Transverse colon (tissue), 4 donors: ENCODE measurements at regions not wholly inside any gene's neighbourhood (a gene's known extent, or its start where the extent isn't known, plus 50 kb on each side); places are given as distances from the start of the nearest gene placed in this dataset.

Experiments used
- DNase-seq: peaks from one replicate; pipeline ENCODE4 v3.0.0-alpha.2; 2019
- H3K27ac ChIP-seq, 4 donors: fragments of 200-600 bp; sonication (generic); 2 replicates each; pipeline ENCODE4 v1.5.1; 2016 to 2018; ENCODE audit warnings: inconsistent platforms in 4 of 4
- H3K27me3 ChIP-seq: fragments of 200-600 bp; sonication (generic); 2 replicates; pipeline ENCODE4 v1.5.1; 2017; ENCODE audit warnings: inconsistent platforms
- H3K36me3 ChIP-seq, 4 donors: fragments of 200-600 bp; sonication (generic); 2 replicates each; pipeline ENCODE4 v1.5.1; 2017 to 2019; ENCODE audit warnings: inconsistent platforms in 4 of 4
- H3K4me1 ChIP-seq, 4 donors: fragments of 200-600 bp; sonication (generic); 2 replicates each; pipeline ENCODE4 v1.5.1; 2017 to 2020; ENCODE audit warnings: inconsistent platforms in 4 of 4
- H3K4me3 ChIP-seq, 4 donors: fragments of 200-600 bp; sonication (generic); 1 replicate in 1 of 4; 2 replicates in 3 of 4; pipeline versions ENCODE4 v1.5.1 to v1.6.1; 2017 to 2019; ENCODE audit warnings: inconsistent platforms in 4 of 4
- H3K9me3 ChIP-seq, 2 donors: fragments of 200-600 bp; sonication (generic); 2 replicates each; pipeline ENCODE4 v1.5.1; 2017 to 2019; ENCODE audit warnings: inconsistent platforms in 2 of 2
- EP300 ChIP-seq: sonication (generic); formaldehyde crosslinking; IDR thresholded peaks from one replicate; pipeline ENCODE4 v1.6.1; 2017; ENCODE audit warnings: antibody characterized with exemption, low read depth
- POLR2A ChIP-seq: fragments of 450-650 bp; IDR thresholded peaks from one replicate; pipeline ENCODE4 v1.6.1; 2016; ENCODE audit warnings: antibody characterized with exemption, mild to moderate bottlenecking, moderate library complexity
- POLR2AphosphoS5 ChIP-seq, 3 donors: sonication (generic); formaldehyde crosslinking; IDR thresholded peaks; one replicate each; pipeline ENCODE4 v1.6.1; 2016; ENCODE audit warnings: antibody characterized with exemption in 3 of 3
- WGBS, 2 donors: methylation state at CpG; one replicate each; pipeline ENCODE4 v1.1.5; 2018; ENCODE audit warnings: low coverage in 1 of 2; 5-methylcytosine and 5-hydroxymethylcytosine counted together
- in situ Hi-C, 4 donors: fragments of 200-750 bp; cut with MboI; loops; one replicate each; pipeline versions ENCODE4 v1.15.0 to v1.15.1; 2017; ENCODE audit warnings: low sequenced_read_pairs in 3 of 4, low pct_ligation_motif_present in 1 of 4, low pct_unique_long_range_greater_than_20kb in 1 of 4
- intact Hi-C: fragments of 100-400 bp; cut with DNase I; formaldehyde crosslinking; loops from one replicate; pipeline ENCODE4 v1.15.1; 2023; ENCODE audit warnings: low total_unique reads
- TF ChIP-seq, protein P1 (sequence below), 5 experiments: fragments of 200-600 bp in 3 of 5; fragments of 450-650 bp in 2 of 5; sonication (generic) in 3 of 5; IDR thresholded peaks; 1 replicate in 2 of 5; 2 replicates in 3 of 5; pipeline ENCODE4 v1.5.1; 2016 to 2017; ENCODE audit warnings: antibody characterized with exemption in 5 of 5, inconsistent platforms in 3 of 5, mild to moderate bottlenecking in 2 of 5, moderate library complexity in 1 of 5

DNA sequence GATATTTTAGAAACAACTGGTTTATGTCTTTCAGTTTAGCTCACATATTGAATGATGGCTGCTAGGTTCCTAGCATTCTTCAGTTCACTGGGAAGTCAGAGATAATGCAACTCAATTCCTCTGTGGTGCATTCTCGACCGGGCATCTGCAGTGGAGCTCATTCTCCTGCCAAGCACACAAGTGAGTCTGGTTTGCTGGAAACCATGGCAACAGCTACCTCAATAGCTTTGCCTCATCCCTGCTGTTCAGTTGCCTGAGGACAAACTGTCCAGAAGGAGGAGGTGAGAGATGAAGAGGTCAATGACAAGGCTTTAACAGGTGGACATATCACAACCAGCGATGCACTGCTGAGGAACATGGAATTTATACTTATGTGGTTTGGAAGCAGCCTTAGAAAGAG is 816.9 kb downstream of the AACS start:
- in situ Hi-C loops (no loop called here), intact Hi-C loops (no loop called here)
- DNase-seq: no peak
- Histone ChIP-seq H3K27me3 (no peaks in the 10 kb centered on the region), H3K36me3 (no peaks in the 10 kb centered on the region), H3K27ac (no peak overlapping the region), H3K4me1 (no peaks in the 10 kb centered on the region), H3K4me3 (no peak overlapping the region), H3K9me3 (no peaks in the 10 kb centered on the region)
- TF ChIP-seq EP300 (no peak), POLR2A (no peak), POLR2AphosphoS5 (IDR thresholded peaks at IDR 0.05) (no peak)
- TF ChIP-seq, protein P1, sequence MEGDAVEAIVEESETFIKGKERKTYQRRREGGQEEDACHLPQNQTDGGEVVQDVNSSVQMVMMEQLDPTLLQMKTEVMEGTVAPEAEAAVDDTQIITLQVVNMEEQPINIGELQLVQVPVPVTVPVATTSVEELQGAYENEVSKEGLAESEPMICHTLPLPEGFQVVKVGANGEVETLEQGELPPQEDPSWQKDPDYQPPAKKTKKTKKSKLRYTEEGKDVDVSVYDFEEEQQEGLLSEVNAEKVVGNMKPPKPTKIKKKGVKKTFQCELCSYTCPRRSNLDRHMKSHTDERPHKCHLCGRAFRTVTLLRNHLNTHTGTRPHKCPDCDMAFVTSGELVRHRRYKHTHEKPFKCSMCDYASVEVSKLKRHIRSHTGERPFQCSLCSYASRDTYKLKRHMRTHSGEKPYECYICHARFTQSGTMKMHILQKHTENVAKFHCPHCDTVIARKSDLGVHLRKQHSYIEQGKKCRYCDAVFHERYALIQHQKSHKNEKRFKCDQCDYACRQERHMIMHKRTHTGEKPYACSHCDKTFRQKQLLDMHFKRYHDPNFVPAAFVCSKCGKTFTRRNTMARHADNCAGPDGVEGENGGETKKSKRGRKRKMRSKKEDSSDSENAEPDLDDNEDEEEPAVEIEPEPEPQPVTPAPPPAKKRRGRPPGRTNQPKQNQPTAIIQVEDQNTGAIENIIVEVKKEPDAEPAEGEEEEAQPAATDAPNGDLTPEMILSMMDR (IDR thresholded peaks at IDR 0.05): no peak
- WGBS, 2 donors: 45% methylated on average over 3 of the region's 3 CpGs; no CpG with 5 or more reads in 1 of the 2 donors

DNA sequence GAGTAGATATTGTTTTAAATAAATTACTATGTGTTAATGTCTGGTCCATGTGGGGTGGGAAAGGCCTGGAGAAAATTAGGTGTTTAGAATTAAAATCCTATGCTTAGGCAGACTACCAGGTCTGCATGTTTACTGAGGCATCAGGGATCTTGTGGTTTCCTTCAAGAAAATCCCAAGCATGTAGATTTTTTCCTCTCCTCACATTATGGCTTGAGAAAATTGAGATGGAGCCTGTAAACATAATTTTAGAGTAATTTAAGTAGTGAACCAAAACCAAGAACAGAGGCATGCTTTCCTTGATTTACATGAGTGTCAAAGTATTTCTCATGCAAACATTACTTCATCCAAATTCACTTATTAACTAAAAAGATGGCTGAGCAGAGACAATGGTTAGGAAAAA is 823.7 kb downstream of the AACS start:
- Histone ChIP-seq H3K36me3 (no peaks in the 10 kb centered on the region), H3K27me3 (no peaks in the 10 kb centered on the region), H3K27ac (no peak overlapping the region), H3K4me3 (no peak overlapping the region), H3K9me3 (no peaks in the 10 kb centered on the region), H3K4me1 (no peaks in the 10 kb centered on the region)
- in situ Hi-C loops: no loop called here
- no peak for TF ChIP-seq POLR2AphosphoS5 (IDR thresholded peaks at IDR 0.05)
- TF ChIP-seq, protein P1 (IDR thresholded peaks at IDR 0.05): no peak
- no peak for TF ChIP-seq EP300
- TF ChIP-seq POLR2A: no peak
- intact Hi-C loops: no loop called here
- no peak for DNase-seq

DNA sequence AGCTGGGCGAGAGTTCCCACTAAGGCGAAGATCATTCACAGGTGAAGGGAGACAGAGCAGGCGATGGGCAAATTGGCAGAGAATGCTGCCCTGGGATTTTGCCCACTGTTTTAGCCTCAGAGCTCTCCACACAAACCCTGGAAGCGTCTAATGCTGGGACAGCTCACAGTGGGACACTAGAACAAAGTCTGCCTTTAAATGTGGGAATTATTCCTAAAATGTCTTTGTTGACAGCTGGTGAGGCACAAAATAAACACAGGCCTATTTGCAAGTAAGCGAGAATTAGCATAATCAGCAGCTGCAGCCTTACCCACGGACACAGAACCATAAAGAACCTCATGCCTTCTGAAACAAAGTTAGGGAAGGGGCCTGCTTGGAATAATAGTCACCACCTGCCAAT is 824.5 kb downstream of the AACS start:
- 46 to 69% methylated on average over 2 to 6 of the region's 6 CpGs for WGBS, 2 donors
- in situ Hi-C loops (no loop called here), intact Hi-C loops (no loop called here)
- no peak overlapping the region for H3K27ac ChIP-seq
- H3K4me1 ChIP-seq: no peaks in the 10 kb centered on the region
- no peaks in the 10 kb centered on the region for H3K9me3 ChIP-seq
- no peak overlapping the region for H3K4me3 ChIP-seq
- TF ChIP-seq POLR2AphosphoS5 (IDR thresholded peaks at IDR 0.05): no peak
- no peak for TF ChIP-seq EP300
- TF ChIP-seq, protein P1 (IDR thresholded peaks at IDR 0.05): no peak
- no peak for TF ChIP-seq POLR2A
- no peak for DNase-seq
- H3K36me3 ChIP-seq: no peaks in the 10 kb centered on the region
- no peaks in the 10 kb centered on the region for H3K27me3 ChIP-seq

DNA sequence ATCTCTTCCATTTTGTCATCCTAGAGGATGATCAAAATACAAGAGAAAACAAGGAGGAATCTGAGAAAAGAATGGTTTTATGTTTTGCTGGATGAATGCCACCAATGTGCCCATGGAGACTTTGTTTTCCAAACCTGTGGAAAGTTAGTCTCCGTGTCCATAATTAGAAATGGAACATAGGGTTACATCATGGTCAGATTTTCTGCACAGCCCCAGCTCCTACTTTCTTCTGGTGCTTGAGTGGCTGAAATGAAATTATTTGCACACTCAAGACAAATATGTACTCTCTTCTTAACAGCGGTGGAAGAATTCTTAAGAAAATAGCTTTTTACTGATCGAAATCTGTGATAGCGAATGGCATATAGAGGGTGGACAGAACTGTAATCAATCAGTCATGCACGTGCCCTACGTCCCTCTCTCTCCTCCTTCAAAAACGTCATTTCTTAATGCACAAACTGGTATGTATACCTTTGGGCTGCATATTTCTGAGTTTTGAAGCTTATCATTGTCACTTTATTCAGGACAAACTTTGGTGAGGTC is 825.2 kb downstream of the AACS start:
- no peak overlapping the region for H3K4me3 ChIP-seq
- no peak overlapping the region for H3K27ac ChIP-seq
- WGBS, 2 donors: 54 to 71% methylated on average over 7 of the region's 7 CpGs

More for the DNA sequence above, 825.2 kb downstream of the AACS start:
- H3K27me3 ChIP-seq: no peaks in the 10 kb centered on the region
- TF ChIP-seq EP300: no peak
- TF ChIP-seq POLR2AphosphoS5 (IDR thresholded peaks at IDR 0.05): no peak
- no peak for TF ChIP-seq POLR2A
- TF ChIP-seq, protein P1 (IDR thresholded peaks at IDR 0.05): no peak
- no peaks in the 10 kb centered on the region for H3K36me3 ChIP-seq
- DNase-seq: no peak
- no peaks in the 10 kb centered on the region for H3K9me3 ChIP-seq
- H3K4me1 ChIP-seq: no peaks in the 10 kb centered on the region
- in situ Hi-C loops: no loop called here
- intact Hi-C loops: no loop called here
